COR-L47 (cell line): ENCODE measurements at regions not wholly inside any gene's neighbourhood (a gene's known extent, or its start where the extent isn't known, plus 50 kb on each side); places are given as distances from the start of the nearest gene placed in this dataset.
"Not testable (repeated sequence)": the region's sequence is repeated elsewhere in the genome, so short reads cannot be mapped to it uniquely, and the experiment has no call there.

Experiments
- DNase-seq: peaks from one replicate; lab custom pipeline; 2025; lab: John Stamatoyannopoulos, UW

DNA sequence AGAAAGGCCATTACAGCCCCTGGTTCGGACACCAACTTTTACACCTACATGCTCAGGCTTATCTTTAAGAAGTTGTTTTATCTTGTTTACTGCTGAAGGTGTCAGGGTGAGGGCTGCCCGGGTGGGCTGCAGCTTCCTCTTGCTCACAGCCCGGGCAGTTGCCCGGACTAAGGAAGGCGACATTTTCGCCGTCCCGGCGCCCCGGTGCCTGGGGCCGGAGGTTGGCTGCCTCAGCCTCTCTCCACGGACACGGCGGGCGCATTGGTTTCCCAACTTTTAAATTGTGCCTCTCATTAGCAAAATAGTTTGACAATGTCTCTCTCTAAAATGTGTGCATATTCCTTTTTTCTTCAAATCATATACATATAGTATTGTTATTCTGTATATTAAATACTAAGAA lies 198.5 kb downstream of the LRRC70 start:
- DNase-seq = not testable (repeated sequence)

DNA sequence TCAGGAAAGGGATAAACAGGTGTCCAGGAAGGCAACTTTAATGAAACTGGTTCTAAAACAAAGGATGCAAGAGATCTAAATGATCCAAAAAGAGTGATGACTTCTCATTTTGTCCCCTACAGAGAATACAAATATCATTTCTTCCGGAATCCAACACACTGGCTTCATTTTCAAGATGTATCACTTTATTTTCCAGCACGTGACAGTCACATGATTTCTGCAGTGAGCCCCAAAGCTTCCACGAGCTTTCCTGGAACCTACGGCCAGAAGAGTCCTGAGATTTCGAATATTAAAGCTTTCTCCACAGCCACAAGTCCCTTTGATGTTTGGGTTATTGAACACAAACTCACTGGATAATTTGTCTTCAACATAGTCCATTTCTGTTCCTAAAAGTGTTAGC lies 198.0 kb downstream of the LRRC70 start:
- not testable (repeated sequence) for DNase-seq

DNA sequence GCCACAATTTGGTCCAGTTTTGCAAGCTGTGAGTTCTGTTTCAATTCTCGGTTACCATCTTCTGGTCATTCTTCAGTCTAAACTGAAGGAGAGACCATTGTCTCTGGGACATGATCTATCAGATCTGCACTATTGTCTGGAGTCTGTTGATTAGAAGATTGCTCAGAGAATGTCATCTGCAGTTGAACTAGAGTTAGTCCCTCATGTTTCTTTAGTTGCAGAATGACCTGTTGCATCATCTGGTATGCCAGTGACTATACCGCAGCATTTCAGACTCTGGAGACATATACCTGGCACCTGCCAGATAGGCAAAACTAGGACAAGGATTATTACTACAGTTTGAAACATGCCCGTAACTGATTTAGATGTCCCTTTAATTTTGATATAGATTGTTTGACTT lies 194.8 kb downstream of the LRRC70 start:
- DNase-seq = no peak

DNA sequence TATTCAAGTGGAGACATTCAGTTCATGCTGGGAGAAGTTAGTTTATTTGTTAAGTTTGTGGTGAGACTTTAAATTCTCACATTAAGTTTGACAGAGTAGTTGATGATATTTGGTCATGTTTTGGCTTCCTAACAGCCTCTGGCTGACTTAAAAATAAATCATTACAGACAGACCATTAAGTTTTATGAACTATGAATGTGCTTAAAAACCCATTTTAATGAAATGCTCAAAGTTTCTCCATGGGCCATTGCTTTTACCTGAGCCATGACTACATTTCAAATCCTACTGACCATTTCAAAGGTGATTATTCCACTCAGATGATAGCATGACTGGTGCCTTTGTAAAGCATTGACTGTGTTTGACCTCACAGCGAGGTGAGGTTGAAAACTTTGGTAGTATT lies 192.7 kb downstream of the LRRC70 start:
- DNase-seq = no peak

DNA sequence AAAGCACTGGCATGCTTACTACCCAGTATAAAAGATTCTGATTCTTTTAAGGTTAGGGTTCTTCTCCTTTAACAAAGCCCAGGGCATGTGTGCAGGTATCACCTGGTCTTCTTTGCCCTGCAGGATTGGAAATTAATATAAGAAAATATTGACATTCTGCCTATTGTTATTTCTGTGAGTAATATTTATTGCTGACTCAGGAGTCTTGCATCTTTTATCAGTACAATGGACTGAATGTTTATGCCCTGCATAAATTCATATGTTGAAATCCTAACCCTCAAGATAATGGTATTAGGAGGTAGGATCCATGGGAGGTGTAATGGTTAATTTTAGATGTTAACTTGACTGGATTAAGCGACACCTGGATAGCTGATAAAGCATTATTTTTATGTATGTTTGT lies 189.0 kb downstream of the LRRC70 start:
- DNase-seq = no peak

DNA sequence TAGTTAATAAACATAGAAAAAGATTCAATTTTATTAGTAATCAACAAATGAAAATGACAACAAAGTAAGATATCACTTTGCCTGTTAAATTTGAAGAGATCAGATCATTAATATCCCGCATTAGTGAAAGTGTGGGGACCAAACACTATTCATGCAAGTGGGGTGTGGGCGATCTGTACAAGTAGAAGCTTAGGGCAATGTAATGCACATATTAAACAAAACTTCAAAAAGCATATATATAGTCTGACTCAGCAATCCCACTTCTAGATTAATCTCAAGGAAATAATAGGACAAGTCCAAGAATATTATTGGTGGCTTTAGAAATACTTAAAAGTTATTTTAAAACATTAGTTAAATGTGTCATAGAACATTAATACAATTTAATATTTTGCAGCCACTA lies 188.5 kb downstream of the LRRC70 start:
- no peak for DNase-seq

DNA sequence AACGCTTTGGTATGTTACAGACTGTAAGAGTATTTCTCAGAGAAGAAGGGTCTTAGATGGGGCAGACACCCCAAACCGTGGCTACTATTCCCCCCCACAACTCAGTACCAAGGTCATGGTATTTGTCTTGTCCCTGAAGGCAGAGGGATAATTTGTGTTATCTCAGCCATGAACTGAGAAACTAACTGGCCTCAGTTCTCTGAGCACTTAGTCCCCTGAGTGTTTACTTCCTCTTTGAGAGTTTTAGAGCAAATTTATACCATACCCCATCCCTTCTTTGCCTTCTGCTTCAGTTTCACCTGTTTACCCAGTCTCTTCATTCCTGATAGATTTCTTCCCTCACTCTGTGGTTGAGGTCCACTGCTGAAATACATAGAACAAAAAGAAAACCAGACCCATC lies 183.9 kb downstream of the LRRC70 start:
- no peak for DNase-seq

DNA sequence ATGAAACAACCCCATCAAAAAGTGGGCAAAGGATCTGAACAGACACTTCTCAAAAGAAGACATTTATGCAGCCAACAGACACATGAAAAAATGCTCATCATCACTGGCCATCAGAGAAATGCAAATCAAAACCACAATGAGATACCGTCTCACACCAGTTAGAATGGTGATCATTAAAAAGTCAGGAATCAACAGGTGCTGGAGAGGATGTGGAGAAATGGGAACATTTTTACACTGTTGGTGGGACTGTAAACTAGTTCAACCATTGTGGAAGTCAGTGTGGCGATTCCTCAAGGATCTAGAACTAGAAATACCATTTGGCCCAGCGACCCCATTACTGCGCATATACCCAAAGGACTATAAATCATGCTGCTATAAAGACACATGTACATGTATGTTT lies 179.1 kb downstream of the LRRC70 start:
- not testable (repeated sequence) for DNase-seq

DNA sequence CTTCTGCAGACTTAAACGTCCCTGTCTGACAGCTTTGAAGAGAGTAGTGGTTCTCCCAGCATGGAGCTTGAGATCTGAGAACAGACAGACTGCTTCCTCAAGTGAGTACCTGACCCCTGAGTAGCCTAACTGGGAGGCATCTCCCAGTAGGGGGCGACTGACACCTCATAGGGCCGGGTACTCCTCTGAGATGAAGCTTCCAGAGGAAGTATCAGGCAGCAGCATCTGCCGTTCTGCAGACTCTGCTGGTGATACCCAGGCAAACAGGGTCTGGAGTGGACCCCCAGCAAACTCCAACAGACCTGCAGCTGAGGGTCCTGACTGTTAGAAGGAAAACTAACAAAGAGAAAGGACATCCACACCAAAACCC lies 174.4 kb downstream of the LRRC70 start:
- DNase-seq = not testable (repeated sequence)

DNA sequence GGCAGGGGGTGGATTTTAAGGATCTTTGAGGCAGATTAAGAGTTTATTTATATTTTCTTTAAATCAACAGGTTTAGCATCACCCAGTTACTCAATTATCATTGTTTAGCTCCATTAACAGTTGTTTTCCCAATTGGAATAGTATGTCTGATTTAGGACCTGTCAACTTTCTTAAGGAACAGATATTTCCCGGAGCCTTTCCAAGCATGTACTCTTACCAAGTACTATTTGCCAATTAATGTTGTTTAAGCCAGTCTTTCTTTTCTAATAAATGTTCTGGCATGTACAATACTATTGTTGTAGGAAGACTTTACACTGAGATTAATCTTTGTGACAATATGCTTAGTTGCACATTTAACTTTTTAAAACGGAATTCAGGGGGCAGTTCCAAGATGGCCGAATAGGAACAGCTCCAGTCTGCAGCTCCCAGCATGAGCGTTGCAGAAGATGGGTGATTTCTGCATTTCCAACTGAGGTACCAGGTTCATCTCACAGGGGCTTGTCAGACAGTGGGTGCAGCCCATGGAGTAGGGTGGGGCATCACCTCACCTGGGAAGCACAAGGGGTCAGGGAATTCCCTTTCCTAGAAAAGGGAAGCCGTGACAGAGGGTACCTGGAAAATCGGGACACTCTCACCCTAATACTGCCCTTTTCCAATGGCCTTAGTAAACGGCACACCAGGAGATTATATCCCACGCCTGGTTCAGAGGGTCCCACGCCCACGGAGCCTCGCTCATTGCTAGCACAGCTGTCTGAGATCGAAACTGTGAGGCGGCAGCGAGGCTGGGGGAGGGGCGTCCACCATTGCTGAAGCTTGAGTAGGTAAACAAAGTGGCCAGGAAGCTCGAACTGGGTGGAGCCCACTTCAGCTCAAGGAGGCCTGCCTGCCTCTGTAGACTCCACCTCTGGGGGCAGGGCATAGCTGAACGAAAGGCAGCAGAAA lies 173.7 kb downstream of the LRRC70 start:
- DNase-seq = not testable (repeated sequence)

DNA sequence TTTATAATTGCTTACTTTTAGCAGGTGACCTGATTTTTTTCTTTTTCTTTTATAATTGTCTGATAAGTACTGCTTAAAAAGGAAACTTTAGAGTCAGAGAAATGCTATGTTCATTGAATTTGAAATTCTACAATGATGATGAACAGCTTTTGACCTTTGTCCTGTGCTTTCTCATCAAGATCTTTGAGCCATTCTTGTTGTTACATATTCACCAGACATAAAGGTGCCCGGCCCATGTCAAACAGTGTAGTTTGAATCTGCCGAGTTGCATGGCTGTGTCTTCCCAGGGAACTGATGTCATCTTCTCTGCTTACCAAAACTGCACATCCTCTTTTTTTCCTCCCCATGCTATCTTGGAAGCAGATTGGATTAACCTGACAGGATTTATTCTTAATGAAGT lies 163.6 kb downstream of the LRRC70 start:
- DNase-seq = no peak

DNA sequence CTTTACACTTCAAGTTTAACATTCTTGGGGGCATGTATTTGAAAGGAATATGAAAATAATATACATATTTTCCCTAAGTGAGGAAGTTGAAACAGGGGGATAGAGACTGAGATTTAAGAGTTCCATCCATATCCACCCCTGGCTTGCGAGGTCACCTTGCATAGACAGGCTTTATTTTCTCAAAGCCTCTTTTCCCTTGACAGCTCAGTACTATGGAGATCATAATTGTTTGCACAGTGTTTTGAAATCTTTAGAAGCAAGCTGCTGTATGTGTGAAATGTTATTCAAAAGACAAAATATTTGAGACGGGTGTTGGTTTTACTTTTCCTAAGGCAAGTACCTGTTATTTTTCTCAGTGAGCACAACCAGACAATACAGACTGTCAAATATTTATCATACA lies 163.1 kb downstream of the LRRC70 start:
- no peak for DNase-seq

DNA sequence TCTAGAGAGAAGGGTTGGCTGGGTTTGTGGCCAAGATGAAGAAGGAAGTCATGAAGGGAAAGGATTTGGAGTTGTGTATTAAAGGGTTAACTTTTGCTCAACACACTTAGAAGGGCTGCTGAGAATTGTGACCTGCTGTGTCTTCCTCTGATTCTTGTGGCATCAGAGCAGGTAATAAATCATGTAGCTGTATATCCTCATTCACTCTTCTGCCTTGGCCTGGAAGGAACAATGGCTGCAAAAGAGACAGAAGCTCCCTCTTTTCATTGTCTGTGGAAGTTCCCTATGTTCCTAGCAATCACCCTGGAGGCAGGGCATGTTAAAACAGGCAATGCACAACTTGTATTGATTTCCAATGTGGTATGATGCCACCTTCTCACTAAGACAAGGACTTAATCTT lies 159.1 kb downstream of the LRRC70 start:
- no peak for DNase-seq

DNA sequence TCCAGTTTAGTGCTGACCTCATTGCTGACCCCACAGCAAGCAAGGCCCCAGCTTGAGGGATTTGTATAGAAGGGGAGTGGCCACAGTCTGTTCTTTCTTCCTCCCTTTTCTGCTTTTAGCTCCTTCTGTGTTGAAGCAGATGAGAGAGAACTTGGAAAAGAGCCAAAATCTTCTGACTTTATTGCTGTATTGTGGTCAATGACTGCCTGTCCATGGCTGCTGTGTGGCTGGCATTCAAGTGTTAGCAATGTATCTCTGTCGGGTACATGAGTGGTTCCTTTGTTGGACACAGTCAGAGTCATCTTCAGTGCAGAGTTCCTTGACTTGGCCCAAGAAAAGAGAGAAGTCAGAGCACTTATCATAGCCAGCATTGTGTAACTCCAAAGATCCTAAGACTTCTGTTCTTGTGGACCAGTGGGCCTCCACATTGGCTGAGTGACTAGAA lies 154.1 kb downstream of the LRRC70 start:
- peak; percentile 9 for DNase-seq

DNA sequence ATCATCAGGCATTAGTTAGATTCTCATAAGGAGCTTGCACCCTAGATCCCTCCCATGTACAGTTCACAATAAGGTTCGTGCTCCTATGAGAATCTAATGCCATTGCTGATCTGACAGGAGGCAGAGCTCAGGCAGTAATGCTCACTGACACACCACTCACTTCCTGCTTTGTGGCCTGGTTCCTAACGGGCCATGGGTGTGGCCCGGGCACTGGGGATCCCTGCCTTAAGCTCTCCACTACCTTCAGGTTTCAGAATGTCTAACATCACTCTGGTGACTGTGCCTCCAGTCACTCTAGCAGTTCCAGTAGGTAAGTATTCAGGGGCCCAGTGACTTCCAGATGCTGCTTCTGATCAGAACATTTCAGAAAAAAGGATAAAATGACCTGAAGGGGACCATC lies 152.4 kb downstream of the LRRC70 start:
- DNase-seq = no peak

DNA sequence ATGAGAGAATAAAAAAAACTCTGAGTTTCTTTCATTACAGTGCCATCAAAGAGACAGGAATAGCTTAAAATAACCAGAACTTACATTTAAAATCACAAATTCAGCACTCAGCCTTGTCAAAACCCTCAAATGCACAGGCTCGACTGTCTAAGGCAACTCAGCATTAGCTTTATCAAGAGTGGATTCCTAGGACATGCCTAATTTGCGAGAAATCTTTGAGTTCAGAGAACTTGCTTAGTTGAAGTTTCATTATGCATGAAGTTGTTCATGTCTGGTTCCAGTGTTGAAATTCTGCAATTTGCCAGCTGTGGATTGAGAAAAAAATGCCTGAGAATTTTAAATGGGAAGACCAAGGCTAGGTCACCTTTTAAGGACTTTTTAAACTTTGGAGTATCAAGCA lies 151.1 kb downstream of the LRRC70 start:
- no peak for DNase-seq

DNA sequence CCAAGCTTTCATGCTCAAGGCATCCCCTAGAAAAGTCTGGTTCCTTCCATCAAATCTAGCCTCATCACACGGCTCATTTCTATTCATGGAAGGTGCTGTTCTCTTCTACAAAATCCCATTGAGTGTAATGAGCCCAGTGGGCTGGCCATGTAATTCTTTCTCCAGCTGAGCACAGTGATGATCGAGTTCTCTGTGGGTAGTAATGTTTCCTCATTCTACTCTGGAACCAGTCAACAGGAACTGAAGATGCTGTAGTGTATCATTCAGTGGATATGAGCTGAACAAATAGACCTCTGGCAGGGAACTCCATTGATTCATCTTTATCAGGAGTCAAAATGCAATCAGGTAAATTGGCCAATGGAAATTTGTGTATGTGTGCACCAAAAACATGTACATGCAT lies 149.2 kb downstream of the LRRC70 start:
- DNase-seq = no peak

DNA sequence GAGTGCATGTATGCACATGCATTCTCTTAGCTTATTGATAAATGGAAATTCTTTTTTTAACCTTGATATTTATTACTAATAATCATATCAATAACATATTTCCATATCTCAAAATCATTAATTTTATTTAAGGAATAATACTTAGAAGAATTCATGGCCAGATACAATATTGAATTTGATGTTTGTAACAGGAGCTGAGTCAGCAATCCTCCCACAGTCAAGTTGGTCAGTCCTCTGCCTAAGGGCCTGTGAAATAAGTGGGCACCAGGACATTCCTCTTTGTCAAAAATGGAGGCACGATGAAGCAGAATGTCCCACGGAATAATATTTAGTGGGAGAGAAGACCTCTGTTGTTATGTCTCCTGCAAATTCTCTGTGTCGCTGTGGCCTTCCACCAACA lies 148.6 kb downstream of the LRRC70 start:
- DNase-seq = no peak

DNA sequence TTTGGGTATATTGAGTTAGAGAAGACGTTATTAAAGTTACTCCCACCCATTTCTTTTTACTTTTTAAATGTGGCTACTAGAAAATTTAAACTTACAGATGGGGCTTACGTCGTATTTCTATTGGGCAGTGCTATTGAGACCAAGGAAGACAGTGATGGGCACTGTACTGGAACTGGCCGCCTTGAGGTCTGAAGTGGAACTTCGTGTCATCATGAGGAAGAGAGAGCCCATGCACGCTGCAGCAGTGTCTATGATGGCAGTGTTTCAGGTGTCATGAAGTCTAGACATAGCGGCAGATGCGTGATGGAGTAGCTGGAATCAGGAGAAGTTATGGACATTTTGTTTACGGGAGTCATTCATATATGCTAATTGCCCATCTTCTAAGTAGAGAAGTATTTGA lies 143.7 kb downstream of the LRRC70 start:
- DNase-seq = no peak

DNA sequence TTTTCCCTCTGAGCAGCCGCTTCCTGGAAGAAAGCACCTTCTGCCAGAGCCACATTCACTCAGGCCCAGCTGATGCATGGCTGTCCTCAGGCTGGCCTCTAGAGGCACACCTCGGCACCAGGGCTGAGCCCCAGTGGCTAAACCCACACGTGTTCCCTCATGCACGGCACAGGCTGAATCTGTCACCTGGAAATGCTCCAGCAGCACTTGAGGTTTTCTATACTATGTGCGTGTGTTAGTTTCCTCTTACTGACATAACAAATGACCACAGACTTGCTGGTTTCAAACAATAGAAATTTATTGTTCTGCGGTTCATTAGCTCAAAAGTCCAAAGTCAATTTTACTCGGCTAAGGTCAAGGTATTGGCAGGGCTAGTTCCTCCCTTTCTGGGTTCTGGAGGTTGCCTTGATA lies 141.4 kb downstream of the LRRC70 start:
- peak; percentile 25 for DNase-seq

DNA sequence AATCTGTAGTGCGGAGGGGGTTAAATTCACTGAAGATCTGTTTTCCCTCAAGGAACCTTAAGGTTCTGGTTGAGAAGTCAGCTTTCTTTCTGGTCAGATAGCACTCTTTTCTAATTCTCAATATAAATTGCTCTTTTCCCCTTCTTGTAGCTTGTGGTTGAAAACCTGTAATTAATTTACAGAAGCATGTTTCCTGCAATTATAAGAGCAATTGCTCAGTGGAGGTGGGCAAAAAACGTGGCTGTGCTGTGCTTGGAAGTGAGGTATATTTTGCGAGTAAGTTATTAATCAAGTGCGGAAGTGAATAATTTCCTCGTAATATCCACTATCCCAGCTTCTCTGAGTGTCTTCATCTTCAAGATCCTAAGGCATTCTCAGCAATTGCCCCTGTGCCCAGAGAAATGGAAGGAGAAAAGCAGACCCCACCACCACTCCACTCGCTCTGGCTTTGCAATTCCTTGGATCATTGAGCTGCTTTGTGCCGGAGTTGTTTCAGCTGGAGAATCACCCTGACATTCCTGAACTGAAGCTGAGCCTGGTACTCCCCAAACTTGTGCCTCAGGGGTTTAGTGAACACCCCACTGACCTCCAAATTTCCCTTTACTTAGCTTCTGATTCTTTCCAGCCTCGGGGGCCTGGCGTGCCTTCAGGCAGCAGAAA lies 140.6 kb downstream of the LRRC70 start:
- DNase-seq = no peak

DNA sequence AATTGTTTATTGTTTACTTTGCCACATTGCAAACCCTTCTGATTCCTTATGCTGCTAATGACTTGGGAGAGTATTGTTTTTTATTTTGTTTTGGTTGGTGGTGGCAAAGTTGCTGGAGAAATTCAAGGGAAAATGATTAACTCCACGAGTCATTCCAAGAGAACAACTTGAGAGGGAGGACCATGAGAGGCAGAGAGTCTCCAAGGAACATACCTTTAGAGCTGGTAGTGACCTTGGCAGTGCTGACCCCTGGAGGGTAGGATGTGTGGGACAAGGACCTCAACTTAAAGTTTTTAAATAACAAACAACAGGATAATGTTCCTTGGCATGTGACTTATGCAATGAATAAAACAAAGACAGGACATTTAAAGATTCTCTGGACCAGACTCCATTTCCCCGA lies 139.7 kb downstream of the LRRC70 start:
- no peak for DNase-seq

DNA sequence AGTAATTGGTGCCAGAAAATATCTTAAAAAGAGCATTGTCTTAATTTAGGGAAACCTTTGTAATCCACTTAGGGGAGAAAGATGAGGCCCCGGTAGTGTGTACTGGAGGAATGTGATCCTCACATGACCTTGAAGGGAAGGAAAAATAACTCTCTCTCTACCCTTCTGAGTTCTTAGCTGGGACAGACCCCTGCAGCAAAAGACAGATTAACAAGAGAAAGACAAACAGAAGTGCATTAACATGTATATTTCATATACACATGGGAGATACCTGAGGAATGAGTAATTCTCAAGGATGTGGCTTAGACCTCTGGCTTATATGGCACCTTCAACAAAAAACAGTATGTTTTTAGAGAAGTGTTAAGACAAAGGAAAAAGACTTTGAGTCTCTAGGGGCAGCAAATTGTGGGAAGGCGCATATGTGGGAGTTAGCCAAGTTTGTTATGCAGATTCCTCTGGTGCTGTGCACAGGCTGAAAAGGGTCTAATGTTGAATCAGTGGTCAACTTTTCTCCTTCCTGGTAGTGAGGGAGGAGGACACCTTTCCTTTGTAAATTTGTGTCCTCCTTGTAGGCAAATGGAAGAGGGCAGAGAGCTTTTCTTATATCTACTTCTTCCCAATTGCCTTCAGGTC lies 138.8 kb downstream of the LRRC70 start:
- DNase-seq = no peak
